Lung (tissue), 11 donors: ENCODE measurements at regions not wholly inside any gene's neighbourhood (a gene's known extent, or its start where the extent isn't known, plus 50 kb on each side); places are given as distances from the start of the nearest gene placed in this dataset.

Experiments
- ATAC-seq: fragments of 200-7000 bp; cut with Tn5 transposase; one replicate; pipeline ENCODE4 v1.9.1; 2020; ENCODE audit warnings: moderate number of reproducible peaks; ENCODE audit not compliant: insufficient read depth, low FRiP score
- DNase-seq, 3 donors: peaks; one replicate each; pipeline ENCODE4 v3.0.0-alpha.2; 2013 to 2017
- H3K27ac ChIP-seq, 2 donors: one replicate each; pipeline ENCODE4 v1.5.1; 2013; ENCODE audit warnings: mild to moderate bottlenecking in 2 of 2, moderate library complexity in 2 of 2, control low read depth in 1 of 2, inconsistent platforms in 1 of 2, low read depth in 1 of 2, low read length in 1 of 2
- H3K27me3 ChIP-seq, 3 donors: one replicate each; pipeline ENCODE4 v1.5.1; 2013; ENCODE audit warnings: low read length in 2 of 3; ENCODE audit not compliant: control insufficient read depth in 3 of 3, insufficient read depth in 3 of 3
- H3K36me3 ChIP-seq, 4 donors: one replicate each; pipeline ENCODE4 v1.5.1; 2013; ENCODE audit warnings: low read length in 4 of 4, mild to moderate bottlenecking in 1 of 4, moderate library complexity in 1 of 4; ENCODE audit not compliant: control insufficient read depth in 4 of 4, insufficient read depth in 4 of 4
- H3K4me1 ChIP-seq, 5 donors: one replicate each; pipeline ENCODE4 v1.5.1; 2013; ENCODE audit warnings: low read length in 5 of 5, mild to moderate bottlenecking in 2 of 5, moderate library complexity in 1 of 5; ENCODE audit not compliant: control insufficient read depth in 5 of 5, insufficient read depth in 5 of 5
- H3K4me3 ChIP-seq: one replicate; pipeline ENCODE4 v1.5.1; 2013; ENCODE audit warnings: mild to moderate bottlenecking, control low read depth, moderate library complexity
- H3K9ac ChIP-seq, 2 donors: one replicate each; pipeline ENCODE4 v1.5.1; 2013; ENCODE audit warnings: low read length in 2 of 2, control low read depth in 1 of 2; ENCODE audit not compliant: insufficient read depth in 1 of 2
- H3K9me3 ChIP-seq, 4 donors: one replicate each; pipeline ENCODE4 v1.5.1; 2013; ENCODE audit warnings: low read length in 3 of 4, mild to moderate bottlenecking in 1 of 4, moderate library complexity in 1 of 4; ENCODE audit not compliant: control insufficient read depth in 4 of 4, insufficient read depth in 3 of 4
- WGBS, 2 donors: extraction: QIAGEN DNeasy Blood & Tissue Kit; methylation state at CpG; one replicate each; pipeline ENCODE4 v1.1.7; 2013; 5-methylcytosine and 5-hydroxymethylcytosine counted together
- TF ChIP-seq, protein P1 (sequence below): IDR thresholded peaks from 2 replicates; pipeline ENCODE4 v1.5.1; 2012; ENCODE audit warnings: mild to moderate bottlenecking; ENCODE audit errors: control extremely low read depth, extremely low read depth
- donor health status: control.
- donor health status: control.
- donor health status: Bipolar disorder and iron deficiency.
- donor health status: healthy.
- donor health status: DM: yes; HTN: yes; CAD: no.

DNA sequence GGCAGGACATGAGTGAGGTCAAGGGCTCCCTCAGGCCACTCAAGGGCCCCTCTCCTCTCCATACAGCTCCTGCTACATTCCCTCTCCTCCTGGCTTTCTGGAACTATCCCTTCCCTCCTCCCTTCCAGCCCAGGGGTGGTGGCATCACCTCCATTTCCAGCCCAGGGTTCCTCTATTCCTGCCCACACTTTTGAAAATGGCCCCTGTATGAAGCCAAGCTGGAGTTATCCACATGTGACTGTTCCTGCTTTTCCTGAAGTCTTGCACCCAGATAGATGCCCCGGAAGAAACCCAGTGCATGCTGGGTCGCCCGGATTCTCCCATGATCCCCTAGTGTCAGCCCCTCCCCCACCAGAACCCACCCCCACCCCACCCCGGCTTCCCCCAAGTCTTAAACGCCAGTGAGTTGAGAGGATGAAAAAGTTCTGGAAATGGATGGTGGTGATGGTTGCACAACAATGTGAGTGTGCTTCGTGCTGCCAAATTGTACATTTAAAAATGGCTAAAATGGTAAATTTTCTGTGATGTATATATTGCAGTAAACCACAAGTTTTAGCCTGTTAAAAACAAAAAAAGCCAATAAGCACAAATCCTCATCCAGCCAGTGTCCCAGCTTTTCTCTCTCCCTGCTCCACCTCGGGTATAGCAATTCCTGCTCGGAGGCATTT lies 136.9 kb downstream of the SCARB1 start:
- H3K9ac ChIP-seq: no peak overlapping the region
- H3K9me3 ChIP-seq: no peaks in the 10 kb centered on the region
- no peak overlapping the region for H3K4me3 ChIP-seq
- TF ChIP-seq, protein P1, sequence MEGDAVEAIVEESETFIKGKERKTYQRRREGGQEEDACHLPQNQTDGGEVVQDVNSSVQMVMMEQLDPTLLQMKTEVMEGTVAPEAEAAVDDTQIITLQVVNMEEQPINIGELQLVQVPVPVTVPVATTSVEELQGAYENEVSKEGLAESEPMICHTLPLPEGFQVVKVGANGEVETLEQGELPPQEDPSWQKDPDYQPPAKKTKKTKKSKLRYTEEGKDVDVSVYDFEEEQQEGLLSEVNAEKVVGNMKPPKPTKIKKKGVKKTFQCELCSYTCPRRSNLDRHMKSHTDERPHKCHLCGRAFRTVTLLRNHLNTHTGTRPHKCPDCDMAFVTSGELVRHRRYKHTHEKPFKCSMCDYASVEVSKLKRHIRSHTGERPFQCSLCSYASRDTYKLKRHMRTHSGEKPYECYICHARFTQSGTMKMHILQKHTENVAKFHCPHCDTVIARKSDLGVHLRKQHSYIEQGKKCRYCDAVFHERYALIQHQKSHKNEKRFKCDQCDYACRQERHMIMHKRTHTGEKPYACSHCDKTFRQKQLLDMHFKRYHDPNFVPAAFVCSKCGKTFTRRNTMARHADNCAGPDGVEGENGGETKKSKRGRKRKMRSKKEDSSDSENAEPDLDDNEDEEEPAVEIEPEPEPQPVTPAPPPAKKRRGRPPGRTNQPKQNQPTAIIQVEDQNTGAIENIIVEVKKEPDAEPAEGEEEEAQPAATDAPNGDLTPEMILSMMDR: no peak
- no peak for ATAC-seq
- H3K36me3 ChIP-seq: no peaks in the 10 kb centered on the region
- H3K27ac ChIP-seq: peak overlapping the region in 1 of 2 donors; percentile 69
- no peaks in the 10 kb centered on the region for H3K27me3 ChIP-seq
- DNase-seq: peak in 1 of 3 donors; percentile 57
- peaks cover 0 to 35% (median 7%) of the 10 kb centered on the region in 5 donors for H3K4me1 ChIP-seq
- WGBS, 2 donors: 57 to 73% methylated on average over 8 of the region's 8 CpGs

DNA sequence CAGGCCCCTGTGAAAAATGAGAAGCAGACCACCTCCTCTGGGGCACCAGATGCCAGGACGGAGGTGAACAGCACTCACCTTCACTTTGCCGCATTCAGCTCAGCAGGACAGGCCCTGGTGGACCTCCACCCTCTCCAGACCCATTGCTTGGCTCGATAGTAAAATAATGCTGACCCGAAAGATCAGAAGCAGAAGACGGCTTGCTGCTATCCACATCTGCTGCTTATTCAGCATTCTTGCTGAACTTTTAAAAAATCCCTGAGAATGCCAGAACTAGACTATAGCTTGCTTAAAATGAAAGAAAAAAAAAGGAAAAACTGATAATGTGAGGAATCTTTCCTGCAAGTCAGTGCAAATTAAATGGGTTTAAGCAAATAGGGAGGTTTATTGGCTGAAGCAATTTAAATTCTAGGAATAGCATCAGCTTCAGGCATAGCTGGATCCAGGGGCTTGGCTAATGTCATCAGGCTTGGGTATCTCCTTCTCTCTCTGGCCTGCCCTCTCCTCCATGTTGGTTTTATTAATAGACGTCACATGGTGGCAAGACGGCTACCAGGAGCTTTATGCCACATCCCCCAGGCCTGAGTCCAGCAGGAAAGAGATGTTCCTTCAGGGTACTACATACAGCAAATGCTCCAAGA lies 137.9 kb downstream of the SCARB1 start:
- Histone ChIP-seq H3K9me3 (no peaks in the 10 kb centered on the region), H3K4me3 (no peak overlapping the region), H3K27ac (no peak overlapping the region), H3K4me1 (peaks cover 0 to 32% (median 8%) of the 10 kb centered on the region in 5 donors), H3K36me3 (no peaks in the 10 kb centered on the region), H3K9ac (no peak overlapping the region), H3K27me3 (no peaks in the 10 kb centered on the region)
- TF ChIP-seq, protein P1: no peak
- ATAC-seq (no peak), DNase-seq (no peak)
- WGBS, 2 donors: 86 to 87% methylated on average over 7 of the region's 7 CpGs

DNA sequence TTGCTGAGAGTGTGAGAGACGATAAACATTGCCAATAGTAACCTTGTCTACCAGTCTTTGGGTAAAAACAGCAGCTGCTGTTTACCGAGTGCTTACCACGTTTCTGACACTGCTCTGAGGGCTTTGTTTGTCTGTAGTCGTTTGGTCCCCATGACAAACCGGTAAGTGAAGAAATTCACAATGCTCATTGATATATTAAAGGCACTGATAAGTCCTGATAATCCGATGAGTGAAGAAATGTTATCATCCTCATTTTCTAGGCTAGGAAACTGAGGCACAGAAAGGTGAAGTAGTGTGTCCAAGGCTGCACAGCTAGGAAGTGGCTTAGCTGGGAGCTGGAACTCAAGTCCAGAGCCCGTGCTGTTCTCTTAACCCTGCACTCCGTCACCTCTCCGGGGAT lies 138.6 kb downstream of the SCARB1 start:
- no peaks in the 10 kb centered on the region for H3K27me3 ChIP-seq
- no peak overlapping the region for H3K27ac ChIP-seq
- TF ChIP-seq, protein P1: no peak
- DNase-seq: no peak
- 91 to 93% methylated on average over 9 of the region's 9 CpGs for WGBS, 2 donors
- H3K4me3 ChIP-seq: no peak overlapping the region
- no peaks in the 10 kb centered on the region for H3K36me3 ChIP-seq
- no peak overlapping the region for H3K9ac ChIP-seq
- no peak for ATAC-seq
- H3K4me1 ChIP-seq: peaks cover 0 to 30% (median 2%) of the 10 kb centered on the region in 5 donors
- no peaks in the 10 kb centered on the region for H3K9me3 ChIP-seq
